GM12874 (cell line): ENCODE measurements at regions not wholly inside any gene's neighbourhood (a gene's known extent, or its start where the extent isn't known, plus 50 kb on each side); places are given as distances from the start of the nearest gene placed in this dataset.

ENCODE experiments used
- TF ChIP-seq, protein P1 (sequence below): IDR thresholded peaks from 2 replicates; pipeline ENCODE4 v1.5.1; 2011; ENCODE audit warnings: low read depth, mild to moderate bottlenecking, control low read depth, low read length, moderate library complexity; ENCODE audit not compliant: insufficient read depth

GRCh38 chr2:199588054-199588453, 130.3 kb upstream of the SATB2 start:
- TF ChIP-seq, protein P1, sequence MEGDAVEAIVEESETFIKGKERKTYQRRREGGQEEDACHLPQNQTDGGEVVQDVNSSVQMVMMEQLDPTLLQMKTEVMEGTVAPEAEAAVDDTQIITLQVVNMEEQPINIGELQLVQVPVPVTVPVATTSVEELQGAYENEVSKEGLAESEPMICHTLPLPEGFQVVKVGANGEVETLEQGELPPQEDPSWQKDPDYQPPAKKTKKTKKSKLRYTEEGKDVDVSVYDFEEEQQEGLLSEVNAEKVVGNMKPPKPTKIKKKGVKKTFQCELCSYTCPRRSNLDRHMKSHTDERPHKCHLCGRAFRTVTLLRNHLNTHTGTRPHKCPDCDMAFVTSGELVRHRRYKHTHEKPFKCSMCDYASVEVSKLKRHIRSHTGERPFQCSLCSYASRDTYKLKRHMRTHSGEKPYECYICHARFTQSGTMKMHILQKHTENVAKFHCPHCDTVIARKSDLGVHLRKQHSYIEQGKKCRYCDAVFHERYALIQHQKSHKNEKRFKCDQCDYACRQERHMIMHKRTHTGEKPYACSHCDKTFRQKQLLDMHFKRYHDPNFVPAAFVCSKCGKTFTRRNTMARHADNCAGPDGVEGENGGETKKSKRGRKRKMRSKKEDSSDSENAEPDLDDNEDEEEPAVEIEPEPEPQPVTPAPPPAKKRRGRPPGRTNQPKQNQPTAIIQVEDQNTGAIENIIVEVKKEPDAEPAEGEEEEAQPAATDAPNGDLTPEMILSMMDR, result no peak

DNA sequence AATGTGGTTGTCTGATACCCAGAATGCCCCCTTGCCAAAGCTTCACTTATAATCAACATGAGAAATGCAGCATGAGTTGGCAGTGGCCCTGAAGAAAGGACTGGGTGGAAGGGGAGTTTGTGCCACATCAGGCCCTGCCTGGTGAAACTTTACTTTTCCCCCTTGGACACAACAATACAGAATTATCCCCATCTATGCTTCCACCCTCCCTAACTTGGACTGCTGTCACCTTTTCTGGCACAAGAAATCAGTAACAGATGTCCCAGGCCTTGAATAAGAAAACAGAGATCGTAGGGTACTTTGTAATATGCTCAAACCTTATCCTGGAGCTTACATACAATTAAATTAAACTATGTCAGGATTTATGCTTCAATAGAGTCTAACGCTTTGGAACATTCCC, 128.9 kb upstream of the SATB2 start:
- TF ChIP-seq, protein P1, result no peak

GRCh38 chr2:199583676-199584075, 125.9 kb upstream of the SATB2 start:
- TF ChIP-seq, protein P1, result no peak

GRCh38 chr2:199581935-199582360, 124.2 kb upstream of the SATB2 start:
- TF ChIP-seq, protein P1, result no peak

GRCh38 chr2:199581408-199581807, 123.7 kb upstream of the SATB2 start:
- TF ChIP-seq, protein P1, result no peak

- TF ChIP-seq, protein P1, result no peak
These were observed 117.7 kb upstream of the SATB2 start for GRCh38 chr2:199575416-199575815.

DNA sequence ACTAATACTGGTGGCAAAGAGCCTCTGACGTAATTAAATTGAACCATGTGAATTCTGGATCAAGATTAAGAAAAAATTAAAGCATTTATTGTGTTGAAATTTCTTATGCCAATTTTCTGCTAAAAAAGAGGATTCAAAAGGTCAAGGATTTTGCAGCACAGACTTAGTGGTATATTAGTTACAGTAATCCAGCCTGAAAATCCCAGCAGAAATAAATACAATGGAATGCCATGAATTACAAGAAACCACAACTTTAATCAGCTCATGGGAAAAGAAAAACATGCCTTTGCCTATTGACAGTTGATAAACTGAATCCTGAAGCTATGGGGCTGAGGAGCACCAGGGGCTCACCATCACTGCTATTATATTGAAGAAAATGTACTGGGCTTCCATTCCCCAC, 114.8 kb upstream of the SATB2 start:
- TF ChIP-seq, protein P1, result no peak

DNA sequence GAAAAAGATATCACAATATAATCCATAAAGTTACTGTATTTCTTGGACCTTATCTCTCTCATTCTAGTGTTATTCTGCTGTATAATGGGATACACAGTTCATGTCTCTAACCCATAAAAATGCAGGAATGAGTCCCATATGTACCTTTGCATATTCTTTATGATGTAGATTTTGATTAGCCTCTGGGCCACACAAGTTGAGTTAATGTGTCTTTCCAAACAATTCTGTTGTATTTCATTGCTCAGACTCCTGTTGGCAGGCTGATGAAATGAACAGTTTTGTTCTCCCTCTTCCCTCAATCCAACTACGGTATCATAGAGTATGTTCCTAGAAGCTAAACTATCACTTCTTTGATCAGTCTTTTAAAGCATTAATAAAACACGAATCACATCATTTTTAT, 113.2 kb upstream of the SATB2 start:
- TF ChIP-seq, protein P1, result no peak
